ENCODE measurements at regions not wholly inside any gene's neighbourhood (a gene's known extent, or its start where the extent isn't known, plus 50 kb on each side); places are given as distances from the start of the nearest gene placed in this dataset.
"Not testable (repeated sequence)": the region's sequence is repeated elsewhere in the genome, so short reads cannot be mapped to it uniquely, and the experiment has no call there.

- Histone ChIP-seq H3K27ac (no peak overlapping the region), H3K27me3 (no peaks in the 10 kb centered on the region), H3K4me3 (replicated peaks in 1 of 3) (no peak overlapping the region), H3K9me3 (no peaks in the 10 kb centered on the region), H3K36me3 (no peaks in the 10 kb centered on the region), H3K4me1 (no peaks in the 10 kb centered on the region)
- TF ChIP-seq CTCF (IDR thresholded peaks at IDR 0.05) (no peak), POLR2A (IDR thresholded peaks at IDR 0.05) (no peak)
- WGBS, 2 donors: 94% methylated on average over 3 of the region's 3 CpGs
- intact Hi-C loops (cut with DNase I): no loop called here
- no peak for DNase-seq
Observed at GRCh38 chrX:92283308-92283707, 504.1 kb downstream of the PCDH11X start.

DNA sequence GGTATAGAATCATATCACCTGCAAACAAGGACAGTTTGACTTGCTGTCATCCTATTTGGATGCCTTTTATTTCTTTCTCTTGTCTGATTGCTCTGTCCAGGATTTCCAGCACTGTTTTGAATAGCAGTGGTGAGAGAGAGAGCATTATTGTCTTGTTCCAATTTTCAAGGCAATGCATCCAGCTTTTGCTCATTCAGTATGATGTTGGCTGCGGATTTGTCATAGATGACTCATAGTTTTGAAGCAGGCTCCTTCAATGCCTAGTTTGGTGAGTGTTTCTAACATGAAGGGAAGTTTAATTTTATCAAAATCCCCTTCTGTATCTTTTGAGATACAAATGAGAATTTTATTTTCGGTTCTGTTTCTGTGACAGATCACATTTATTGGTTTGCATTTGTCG is 518.9 kb downstream of the PCDH11X start:
- H3K27ac ChIP-seq; H3K4me3 ChIP-seq (replicated peaks in 1 of 3); H3K27me3 ChIP-seq; H3K36me3 ChIP-seq; H3K4me1 ChIP-seq; DNase-seq; H3K9me3 ChIP-seq; intact Hi-C loops (cut with DNase I): not testable (repeated sequence)
- 88 to 89% methylated on average over 3 of the region's 3 CpGs for WGBS, 2 donors

- intact Hi-C loops (cut with DNase I); H3K9me3 ChIP-seq; H3K27me3 ChIP-seq; DNase-seq; H3K4me3 ChIP-seq (replicated peaks in 1 of 3); H3K4me1 ChIP-seq; H3K27ac ChIP-seq; H3K36me3 ChIP-seq: not testable (repeated sequence)
- WGBS, 2 donors: 83 to 85% methylated on average over 5 of the region's 5 CpGs
Observed at GRCh38 chrX:92333194-92333593, 554.0 kb downstream of the PCDH11X start.

GRCh38 chrX:92351065-92351464 is 571.9 kb downstream of the PCDH11X start:
- WGBS, 2 donors: 83 to 85% methylated on average over 6 of the region's 6 CpGs
- intact Hi-C loops (cut with DNase I); DNase-seq: not testable (repeated sequence)

GRCh38 chrX:92351511-92351910 is 572.3 kb downstream of the PCDH11X start:
- TF ChIP-seq POLR2A (IDR thresholded peaks at IDR 0.05) (no peak), CTCF (IDR thresholded peaks at IDR 0.05) (no peak)
- H3K4me3 ChIP-seq (replicated peaks in 1 of 3): no peak overlapping the region
- DNase-seq: no peak
- H3K27me3 ChIP-seq: no peaks in the 10 kb centered on the region
- WGBS, 2 donors: 70 to 96% methylated on average over 2 of the region's 2 CpGs
- intact Hi-C loops (cut with DNase I): no loop called here
- no peaks in the 10 kb centered on the region for H3K4me1 ChIP-seq
- H3K9me3 ChIP-seq: no peaks in the 10 kb centered on the region
- no peaks in the 10 kb centered on the region for H3K36me3 ChIP-seq
- no peak overlapping the region for H3K27ac ChIP-seq

More at GRCh38 chrX:92351065-92351464, 571.9 kb downstream of the PCDH11X start:
- H3K36me3 ChIP-seq; H3K4me1 ChIP-seq; H3K27me3 ChIP-seq; H3K9me3 ChIP-seq; H3K27ac ChIP-seq; H3K4me3 ChIP-seq (replicated peaks in 1 of 3): not testable (repeated sequence)
